Endothelial cell of umbilical vein (primary cell): ENCODE measurements at regions not wholly inside any gene's neighbourhood (a gene's known extent, or its start where the extent isn't known, plus 50 kb on each side); places are given as distances from the start of the nearest gene placed in this dataset.

Experiments
- BruUV-seq: library from RNA; stranded (reverse); fragments of 400-500 nt; replicated peaks from 2 replicates; lab custom pipeline; 2021; lab: Mats Ljungman, UMichigan
- CTCF ChIA-PET: fragments of 300-600, 350-600 bp; sonication (Branson Sonifier 250); formaldehyde crosslinking; loops from one replicate; lab custom pipeline; 2021; ENCODE audit warnings: antibody characterized with exemption, inconsistent platforms; lab: Charles Lee
- POLR2A ChIA-PET: fragments of 300-600, 350-600 bp; sonication (Branson Sonifier 250); formaldehyde crosslinking; loops from one replicate; lab custom pipeline; 2021; ENCODE audit warnings: antibody characterized with exemption, inconsistent platforms; lab: Charles Lee
- DNase-seq: peaks from one replicate; pipeline ENCODE4 v3.0.0-alpha.2; 2011; ENCODE audit warnings: low read depth, low spot score
- FAIRE-seq: peaks from 2 replicates; lab custom pipeline; 2011; peaks lifted over from hg19 to GRCh38; lab: Jason Lieb, UNC
- H2AFZ ChIP-seq: 2 replicates; pipeline ENCODE4 v1.6.0; 2012; ENCODE audit warnings: low read depth, low read length, control low read depth, inconsistent platforms
- H3K27ac ChIP-seq: 2 replicates; pipeline ENCODE4 v1.5.1; 2011; ENCODE audit warnings: low read depth, mild to moderate bottlenecking, control low read depth, low read length, moderate library complexity; ENCODE audit not compliant: insufficient read depth
- H3K27me3 ChIP-seq, 2 experiments: 2 replicates each; pipeline versions ENCODE4 v1.6.0 to v1.6.1; 2011; ENCODE audit warnings: low read length in 2 of 2, mixed read lengths in 1 of 2; ENCODE audit not compliant: control insufficient read depth in 2 of 2, insufficient read depth in 2 of 2
- H3K36me3 ChIP-seq, 2 experiments: 2 replicates in 1 of 2; 3 replicates in 1 of 2; pipeline ENCODE4 v1.5.1; 2011; ENCODE audit warnings: low read length in 2 of 2, mild to moderate bottlenecking in 1 of 2, moderate library complexity in 1 of 2; ENCODE audit not compliant: control insufficient read depth in 2 of 2, insufficient read depth in 2 of 2; ENCODE audit errors: extremely low read depth in 1 of 2
- H3K4me1 ChIP-seq: 3 replicates; pipeline ENCODE4 v1.5.1; 2011; ENCODE audit warnings: mild to moderate bottlenecking, low read length; ENCODE audit not compliant: control insufficient read depth, insufficient read depth; ENCODE audit errors: extremely low read depth
- H3K4me2 ChIP-seq: 2 replicates; pipeline ENCODE4 v1.6.1; 2011; ENCODE audit warnings: low read length, control low read depth, mixed read lengths; ENCODE audit not compliant: insufficient read depth
- H3K4me3 ChIP-seq, 3 experiments: fragments of 200-600 bp in 1 of 3; sonication (generic), shearing (Covaris generic) in 1 of 3; replicated peaks in 1 of 3; 2 replicates each; pipeline ENCODE4 v1.5.1; 2011 to 2016; ENCODE audit warnings: control low read depth in 3 of 3, low read length in 3 of 3, mild to moderate bottlenecking in 2 of 3, inconsistent platforms in 1 of 3, low read depth in 1 of 3, moderate library complexity in 1 of 3; ENCODE audit not compliant: insufficient read depth in 1 of 3
- H3K79me2 ChIP-seq: 2 replicates; pipeline ENCODE4 v1.6.0; 2012; ENCODE audit warnings: low read length, inconsistent platforms; ENCODE audit not compliant: control insufficient read depth, insufficient read depth
- H3K9ac ChIP-seq: replicated peaks from 2 replicates; pipeline ENCODE3; 2011; ENCODE audit warnings: low read length, control low read depth; ENCODE audit not compliant: insufficient read depth; ENCODE audit errors: extremely low read depth
- H3K9me1 ChIP-seq: replicated peaks from 3 replicates; pipeline ENCODE4 v1.6.0; 2011; ENCODE audit warnings: mild to moderate bottlenecking, low read length; ENCODE audit not compliant: control insufficient read depth, insufficient read depth; ENCODE audit errors: extremely low read depth
- H3K9me3 ChIP-seq: replicated peaks from 2 replicates; pipeline ENCODE4 v1.5.1; 2012; ENCODE audit warnings: low read length, inconsistent platforms; ENCODE audit not compliant: control insufficient read depth, insufficient read depth
- H4K20me1 ChIP-seq: replicated peaks from 2 replicates; pipeline ENCODE3; 2011; ENCODE audit warnings: mild to moderate bottlenecking, low read length; ENCODE audit not compliant: control insufficient read depth, insufficient read depth; ENCODE audit errors: extremely low read depth
- CTCF ChIP-seq, 2 donors: IDR thresholded peaks; 1 replicate in 1 of 2; 2 replicates in 1 of 2; pipeline ENCODE4 v1.5.1; 2011; ENCODE audit warnings: low read length in 2 of 2, mild to moderate bottlenecking in 2 of 2, moderate library complexity in 2 of 2, control low read depth in 1 of 2, inconsistent platforms in 1 of 2, low read depth in 1 of 2; ENCODE audit not compliant: insufficient read depth in 1 of 2; ENCODE audit errors: extremely low read depth in 1 of 2
- EZH2 ChIP-seq: IDR thresholded peaks from 2 replicates; pipeline ENCODE4 v1.6.1; 2012; ENCODE audit warnings: borderline replicate concordance, low read depth, mild to moderate bottlenecking, moderate library complexity, low read length, inconsistent platforms; ENCODE audit not compliant: severe bottlenecking
- FOS ChIP-seq: IDR thresholded peaks from 2 replicates; pipeline ENCODE4 v1.6.1; 2011; ENCODE audit warnings: mild to moderate bottlenecking, low read length, moderate library complexity, borderline replicate concordance; ENCODE audit not compliant: insufficient read depth
- GATA2 ChIP-seq: IDR thresholded peaks from 2 replicates; pipeline ENCODE4 v1.7.0; 2011; ENCODE audit warnings: low read depth, mild to moderate bottlenecking, moderate library complexity, mixed read lengths, low read length; ENCODE audit not compliant: insufficient read length, insufficient read depth
- JUN ChIP-seq: IDR thresholded peaks from 2 replicates; pipeline ENCODE4 v1.6.1; 2011; ENCODE audit warnings: borderline replicate concordance, low read depth; ENCODE audit not compliant: insufficient read length, insufficient read depth
- MAX ChIP-seq: IDR thresholded peaks from 2 replicates; pipeline ENCODE4 v1.6.1; 2011; ENCODE audit not compliant: insufficient read depth, insufficient read length
- MYC ChIP-seq: IDR thresholded peaks from one replicate; pipeline ENCODE4 v1.6.1; 2011; ENCODE audit warnings: mild to moderate bottlenecking, low read depth, low read length
- POLR2A ChIP-seq: IDR thresholded peaks from 2 replicates; pipeline ENCODE4 v1.6.1; 2012; ENCODE audit warnings: low read depth, mild to moderate bottlenecking, control low read depth, low read length
- POLR2AphosphoS5 ChIP-seq: IDR thresholded peaks from 2 replicates; pipeline ENCODE4 v1.6.1; 2012; ENCODE audit warnings: low read depth, mild to moderate bottlenecking, control low read depth, low read length, moderate library complexity; ENCODE audit not compliant: insufficient read depth
- dilution Hi-C: fragments of 300-500 bp; cut with MboI; formaldehyde crosslinking; loops from one replicate; pipeline ENCODE4 v1.15.0; 2019; ENCODE audit warnings: low sequenced_read_pairs; ENCODE audit not compliant: extremely low pct_ligation_motif_present
- intact Hi-C: fragments of 100-400 bp; cut with micrococcal nuclease; formaldehyde crosslinking; loops from one replicate; pipeline ENCODE4 v1.10.0; 2022

DNA sequence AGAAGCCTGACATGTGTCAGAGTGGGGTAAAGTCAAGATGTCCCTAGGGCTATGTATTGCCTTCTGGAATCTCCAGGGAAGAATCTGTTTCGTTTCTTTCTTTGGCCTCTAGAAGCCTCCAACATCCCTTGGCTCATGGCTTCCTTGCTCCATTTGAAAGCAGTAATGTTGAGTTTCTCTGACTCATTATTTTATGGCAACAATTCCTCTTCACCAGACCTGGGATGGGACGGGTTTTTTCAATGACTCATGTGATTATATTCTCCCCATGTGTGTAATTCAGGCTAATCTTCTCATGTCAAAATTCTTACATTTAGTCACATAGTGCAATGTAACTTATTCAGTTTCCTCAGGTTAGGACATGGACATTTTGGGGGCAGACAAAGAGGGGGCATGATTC lies 1038.6 kb downstream of the CBLN2 start:
- dilution Hi-C loops = no loop called here
- H3K4me1 ChIP-seq = no peaks in the 10 kb centered on the region
- no peak overlapping the region for H2AFZ ChIP-seq
- BruUV-seq = no TSS peak
- no peaks in the 10 kb centered on the region for H3K79me2 ChIP-seq
- POLR2A ChIA-PET = no interaction called here
- intact Hi-C loops = no loop called here
- H3K4me2 ChIP-seq = no peak overlapping the region
- no peaks in the 10 kb centered on the region for H4K20me1 ChIP-seq
- H3K27me3 ChIP-seq = no peaks in the 10 kb centered on the region
- H3K9ac ChIP-seq = no peak overlapping the region
- no peak overlapping the region for H3K27ac ChIP-seq
- FAIRE-seq (no peak), DNase-seq (no peak)
- CTCF ChIA-PET = no interaction called here
- no peaks in the 10 kb centered on the region for H3K9me3 ChIP-seq
- H3K36me3 ChIP-seq = no peaks in the 10 kb centered on the region
- H3K9me1 ChIP-seq = no peaks in the 10 kb centered on the region
- TF ChIP-seq GATA2 (no peak), MAX (no peak), FOS (no peak), JUN (no peak), POLR2A (no peak), CTCF (IDR thresholded peaks at IDR 0.05; ENCODE audit: extremely low read depth in 1 of 2, insufficient read depth in 1 of 2, low read depth in 1 of 2, low read length in 2 of 2) (no peak), EZH2 (no peak), POLR2AphosphoS5 (no peak), MYC (no peak)
- no peak overlapping the region for H3K4me3 ChIP-seq
